GM18498 (cell line): ENCODE measurements at regions not wholly inside any gene's neighbourhood (a gene's known extent, or its start where the extent isn't known, plus 50 kb on each side); places are given as distances from the start of the nearest gene placed in this dataset.
"Not testable (repeated sequence)": the region's sequence is repeated elsewhere in the genome, so short reads cannot be mapped to it uniquely, and the experiment has no call there.

Source experiments
- ATAC-seq: cut with Tn5 transposase; IDR thresholded peaks from one replicate; pipeline ENCODE4 v1.9.1; 2021; ENCODE audit warnings: mild to moderate bottlenecking, moderate library complexity; ENCODE audit not compliant: unreplicated experiment

DNA sequence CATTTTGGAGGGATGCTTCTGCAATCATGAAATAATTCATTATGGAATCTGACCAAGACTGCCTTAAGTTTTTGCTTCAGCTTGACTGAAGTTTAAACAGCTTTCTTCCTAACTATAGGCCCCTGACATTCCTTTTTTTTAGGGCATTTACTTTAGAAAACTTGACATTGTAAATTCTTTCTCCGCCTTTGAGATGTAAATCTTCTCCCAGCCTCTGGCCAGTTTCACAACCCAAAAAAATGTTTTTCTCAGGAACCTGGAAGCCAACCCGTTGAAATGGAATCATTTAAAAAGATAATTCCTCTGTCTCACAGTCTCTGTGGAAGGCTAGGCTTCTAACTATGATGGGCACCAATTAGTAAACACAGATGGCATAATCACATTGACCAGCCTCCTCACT, 710.4 kb upstream of the PABPC4L start:
- ATAC-seq = no peak

DNA sequence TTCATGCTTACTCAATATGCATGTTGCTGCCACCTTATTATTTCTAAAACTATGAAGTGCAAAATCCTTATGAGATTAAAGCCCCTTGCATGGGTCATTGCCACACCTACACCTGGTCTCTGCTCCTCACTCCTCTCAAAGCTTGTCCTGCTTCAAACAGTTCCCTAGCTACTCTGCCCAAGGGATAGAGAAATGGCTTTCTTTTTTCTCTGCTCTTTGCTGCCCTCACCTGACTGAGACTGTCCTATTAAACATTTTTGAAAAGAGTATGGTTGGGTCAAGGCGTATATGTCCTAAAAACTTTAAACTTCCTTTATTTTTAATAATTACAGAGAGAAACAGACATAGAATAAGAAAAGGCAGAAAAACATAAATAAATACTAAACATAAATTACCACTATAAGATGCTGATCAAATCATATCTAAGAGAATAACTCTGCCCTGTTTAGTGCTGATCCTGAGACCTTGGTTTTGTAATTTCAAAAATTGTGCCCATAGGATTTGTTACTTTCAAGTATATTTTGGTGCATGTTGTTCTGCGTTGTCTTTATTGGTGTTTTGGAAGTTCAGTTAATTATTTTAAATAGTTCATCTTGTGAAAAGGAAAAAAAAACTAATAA, 704.9 kb upstream of the PABPC4L start:
- ATAC-seq = no peak

DNA sequence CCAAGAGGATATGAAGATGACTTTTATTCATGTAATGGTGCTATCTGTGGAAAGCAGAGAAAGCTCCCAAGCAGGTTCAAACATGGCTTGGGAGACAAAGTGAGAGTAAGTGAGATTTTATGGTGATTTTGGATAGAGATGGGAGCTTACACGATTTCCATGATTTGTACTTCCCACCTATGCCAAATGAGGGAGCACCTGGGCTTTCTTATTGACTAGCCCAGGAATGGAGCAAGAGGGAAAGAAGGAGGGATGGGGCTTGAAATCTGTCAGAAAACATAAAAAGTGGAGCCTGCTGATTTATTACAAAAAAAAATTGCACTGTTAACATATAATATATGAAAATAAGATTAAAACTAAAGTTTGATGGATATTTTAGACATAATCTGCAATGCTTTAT, 703.5 kb upstream of the PABPC4L start:
- ATAC-seq = no peak

GRCh38 chr4:134888156-134888555, 686.6 kb upstream of the PABPC4L start:
- no peak for ATAC-seq

DNA sequence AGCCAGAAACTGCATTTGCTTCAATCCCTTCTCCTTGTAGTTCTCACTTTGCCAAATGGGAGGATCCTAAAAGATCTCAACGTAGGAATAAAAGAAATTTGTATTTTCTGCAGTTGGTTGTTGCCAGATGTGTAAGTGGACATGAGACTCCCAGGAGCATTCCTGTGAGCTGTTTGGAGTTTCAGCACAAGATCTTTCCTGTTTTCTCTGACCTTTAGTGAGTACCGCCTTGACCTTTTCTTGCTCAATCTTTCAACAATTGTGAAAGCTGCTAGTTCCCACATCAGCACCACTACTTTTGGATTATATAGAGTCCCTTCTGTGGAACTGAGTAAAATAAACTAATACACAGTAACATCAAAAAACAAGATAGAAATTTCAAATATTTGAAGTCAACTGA, 683.8 kb upstream of the PABPC4L start:
- no peak for ATAC-seq

DNA sequence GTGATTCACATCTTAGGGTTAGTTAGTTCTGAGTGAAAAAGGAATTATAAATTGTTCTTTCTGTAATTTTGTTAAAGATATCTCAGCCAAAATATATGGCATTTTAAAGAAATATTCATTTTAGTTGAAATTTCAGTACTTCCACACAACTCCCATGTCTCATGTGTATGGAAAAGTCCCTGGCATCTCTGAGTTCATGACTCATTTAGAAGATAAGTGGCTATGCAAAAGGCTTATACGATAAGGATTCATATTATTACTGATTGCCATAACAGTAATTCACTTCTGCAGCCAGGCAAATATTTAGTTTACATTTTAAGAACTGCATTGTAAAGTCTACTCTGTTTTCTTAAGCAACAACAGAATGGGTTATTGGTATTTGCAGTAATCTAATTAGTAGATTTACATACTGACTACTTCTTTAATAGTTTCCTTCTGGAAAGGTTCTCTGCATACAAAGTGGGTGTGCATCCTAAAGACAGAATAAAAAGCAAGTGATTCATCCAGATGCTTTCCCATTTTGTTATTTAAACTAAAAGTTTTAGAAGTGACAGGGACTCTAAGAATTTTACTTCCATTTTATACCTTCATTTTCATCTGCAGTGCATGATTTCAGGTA, 682.4 kb upstream of the PABPC4L start:
- no peak for ATAC-seq

GRCh38 chr4:134879019-134879418, 677.4 kb upstream of the PABPC4L start:
- ATAC-seq = no peak

DNA sequence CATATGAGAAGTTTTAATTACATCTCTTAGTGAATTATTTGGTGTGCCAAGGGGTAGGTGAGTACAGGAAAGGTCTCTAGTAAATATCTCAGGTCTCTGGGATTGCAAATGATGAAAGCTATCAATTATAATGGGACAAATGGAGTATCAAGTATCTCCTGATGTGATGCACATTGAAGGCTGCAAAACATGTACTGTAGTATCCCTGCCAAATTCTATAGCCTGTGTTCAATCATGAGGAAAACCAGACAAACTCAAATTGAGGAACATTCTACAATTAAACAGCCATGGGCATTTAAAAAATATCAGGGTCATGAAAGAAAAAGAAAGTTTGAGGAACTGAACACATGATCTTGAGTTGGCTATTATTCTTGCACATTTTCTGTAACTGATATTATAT, 665.4 kb upstream of the PABPC4L start:
- no peak for ATAC-seq

GRCh38 chr4:134865675-134866074, 664.1 kb upstream of the PABPC4L start:
- ATAC-seq = no peak

DNA sequence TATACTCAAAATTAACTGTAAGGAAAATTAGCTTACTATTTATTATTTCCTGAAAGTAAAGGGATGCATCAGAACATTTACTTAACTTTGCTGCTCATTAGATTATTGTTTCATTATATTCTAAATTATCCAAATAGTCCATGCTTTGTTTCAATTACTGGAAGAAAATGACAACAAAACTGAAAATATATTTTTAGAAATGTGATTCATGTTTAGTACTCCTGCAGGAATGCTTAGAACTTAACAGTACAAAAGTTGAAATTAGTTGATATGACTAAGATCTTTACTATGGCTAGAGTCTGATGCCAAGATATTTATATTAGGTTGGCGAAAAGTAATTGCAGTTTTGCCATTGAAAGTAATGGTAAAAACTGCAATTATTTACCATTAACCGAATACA, 660.5 kb upstream of the PABPC4L start:
- no peak for ATAC-seq

DNA sequence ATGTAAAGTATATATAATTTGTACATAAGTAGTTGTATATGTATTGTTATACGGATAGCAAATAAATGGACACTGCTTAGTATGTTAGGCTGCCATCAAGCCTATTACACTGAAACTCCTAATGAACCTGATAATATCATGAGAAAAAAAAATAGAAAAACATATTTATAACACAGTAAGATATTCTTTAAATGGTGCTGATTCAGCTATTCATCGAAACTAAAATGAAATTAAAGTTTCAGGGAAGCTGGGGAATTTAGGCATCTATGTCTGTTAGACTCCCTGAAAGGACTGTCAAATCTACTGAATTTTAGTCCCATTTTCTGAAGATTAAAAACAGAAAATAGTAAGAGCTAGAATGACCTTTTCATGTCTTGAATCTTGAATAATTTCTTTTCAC, 647.1 kb upstream of the PABPC4L start:
- ATAC-seq = no peak

GRCh38 chr4:134830741-134831140, 629.2 kb upstream of the PABPC4L start:
- not testable (repeated sequence) for ATAC-seq

- no peak for ATAC-seq
Observed at GRCh38 chr4:134812611-134813010, 611.0 kb upstream of the PABPC4L start.

DNA sequence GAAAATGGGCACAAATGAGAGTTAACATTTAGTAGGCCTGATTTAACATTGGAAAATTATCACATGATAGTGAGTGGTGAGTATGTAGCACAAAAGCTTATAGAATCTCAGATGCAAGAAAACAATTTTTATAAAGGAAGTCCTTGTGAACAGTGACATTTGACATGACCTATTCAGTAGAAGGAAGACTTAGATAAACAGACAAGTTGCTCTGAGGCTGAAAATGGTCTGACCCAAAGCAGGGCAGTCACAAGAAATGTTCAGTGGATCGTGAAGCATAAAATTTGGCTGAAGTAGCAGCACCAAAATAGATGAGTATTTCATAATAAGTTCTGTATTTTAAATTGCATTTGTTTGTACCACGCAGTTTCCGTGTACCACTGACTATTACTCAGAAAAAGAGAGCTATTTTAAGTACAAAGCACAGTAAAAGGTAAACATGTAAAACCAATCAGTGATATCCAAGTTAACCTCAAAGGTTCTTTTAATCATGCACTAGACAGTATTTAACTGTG, 605.7 kb upstream of the PABPC4L start:
- ATAC-seq = no peak

DNA sequence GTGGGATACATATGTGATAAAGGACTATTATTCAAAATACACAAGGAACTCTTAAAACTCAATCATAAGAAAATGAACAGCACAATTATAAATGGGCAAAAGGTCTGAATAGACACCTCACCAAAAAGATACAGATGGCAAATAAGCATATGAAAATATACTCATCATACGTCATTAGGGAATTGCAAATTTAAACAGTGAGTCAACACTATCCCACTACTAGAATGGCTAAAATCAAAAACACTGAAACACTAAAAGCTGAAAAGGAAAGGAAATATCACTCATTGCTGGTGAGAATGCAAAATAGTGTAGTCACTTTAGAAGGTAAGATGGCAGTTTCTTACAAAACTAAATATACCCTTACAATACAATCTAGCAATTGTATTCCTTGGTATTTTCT, 597.0 kb upstream of the PABPC4L start:
- no peak for ATAC-seq

DNA sequence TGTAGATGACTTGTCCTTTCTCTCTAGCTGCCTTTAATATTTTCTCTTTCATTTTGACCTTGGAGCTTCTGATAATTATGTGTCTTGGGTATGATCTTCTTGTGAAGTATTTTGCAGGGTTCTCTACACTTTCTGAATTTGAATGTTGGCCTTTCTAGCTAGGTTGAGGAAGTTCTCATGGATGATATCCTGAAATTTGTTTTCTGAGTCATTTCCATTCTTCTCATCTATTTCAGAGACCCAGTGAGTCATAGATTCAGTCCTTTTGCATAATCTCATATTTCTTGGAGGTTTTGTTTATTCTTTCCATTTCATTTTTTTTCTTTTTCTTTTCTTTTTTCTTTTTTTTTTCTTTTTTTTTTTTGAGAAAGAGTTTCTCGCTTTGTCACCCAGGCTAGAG, 585.7 kb upstream of the PABPC4L start:
- ATAC-seq = no peak

- no peak for ATAC-seq
Observed at GRCh38 chr4:134780244-134780643, 578.7 kb upstream of the PABPC4L start.

GRCh38 chr4:134777606-134778005, 576.0 kb upstream of the PABPC4L start:
- no peak for ATAC-seq

GRCh38 chr4:134773497-134774000, 572.0 kb upstream of the PABPC4L start:
- no peak for ATAC-seq

DNA sequence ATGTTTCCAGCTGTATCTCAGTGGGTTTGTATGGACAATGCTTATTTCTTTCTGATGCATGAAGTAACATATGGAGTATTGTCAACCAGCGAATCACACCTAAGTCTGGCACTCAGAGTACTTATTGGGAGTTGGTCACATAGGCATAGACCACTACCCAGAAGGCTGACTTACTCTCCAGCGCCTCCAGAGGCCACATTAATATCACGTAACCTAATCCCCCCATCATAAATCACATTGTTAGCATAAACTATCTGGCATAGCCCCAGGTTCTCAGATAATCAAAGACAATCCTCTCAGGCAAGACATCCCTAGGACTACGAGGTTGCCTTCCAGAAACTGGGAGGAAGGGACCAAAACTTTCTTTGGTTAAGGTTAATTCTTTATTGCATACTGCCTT, 560.5 kb upstream of the PABPC4L start:
- no peak for ATAC-seq

DNA sequence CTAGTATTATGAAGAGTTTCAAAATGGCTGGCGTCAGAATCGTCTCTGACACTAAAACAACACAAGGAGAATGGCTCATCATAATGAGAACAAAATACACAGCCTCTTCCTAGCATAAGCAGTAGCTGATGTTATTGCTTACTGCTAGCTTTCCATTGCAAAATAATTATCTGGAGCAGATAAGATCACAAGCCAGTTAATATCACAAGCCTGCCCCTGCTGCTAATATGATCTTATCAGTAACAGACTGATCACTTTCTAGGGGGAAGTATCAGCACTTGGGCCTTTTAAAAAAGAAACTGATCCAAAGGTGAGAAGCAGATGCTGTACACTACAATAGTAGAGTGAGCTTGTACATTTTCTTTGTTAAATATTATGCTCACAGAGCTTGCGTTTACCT, 554.8 kb upstream of the PABPC4L start:
- ATAC-seq = no peak

DNA sequence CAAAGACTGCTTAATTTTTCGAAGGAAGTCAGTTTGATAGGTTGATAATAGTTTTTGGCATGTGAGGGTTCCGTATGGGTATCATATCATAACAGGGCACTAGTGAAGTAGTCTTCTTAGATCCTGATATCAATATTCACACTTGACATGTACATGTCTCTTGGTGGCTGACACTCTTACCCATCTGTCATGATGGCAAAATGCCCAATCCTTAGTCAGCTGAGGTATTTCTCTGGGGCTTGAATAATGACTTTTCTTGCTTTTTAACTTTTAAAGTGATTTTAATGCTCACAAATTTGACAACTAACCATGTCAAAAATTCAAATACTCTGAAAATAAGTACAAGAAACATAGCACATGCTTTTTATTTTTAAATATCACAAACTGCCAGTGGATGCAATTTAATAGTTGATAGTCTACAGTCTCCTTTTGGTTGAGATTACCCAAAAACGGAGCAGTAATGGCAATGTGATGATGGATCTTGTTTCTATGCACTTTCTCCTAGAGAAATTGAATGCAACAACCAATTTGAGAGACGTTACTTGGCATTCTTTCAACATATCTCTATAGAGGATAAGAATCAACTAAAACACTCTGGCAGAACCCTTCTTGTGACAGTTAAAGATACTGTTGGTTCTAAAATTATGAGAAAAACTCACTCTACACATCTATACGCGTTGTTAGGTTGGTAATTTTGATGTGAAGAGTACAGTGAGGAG, 552.9 kb upstream of the PABPC4L start:
- no peak for ATAC-seq
